ENCODE measurements at regions not wholly inside any gene's neighbourhood (a gene's known extent, or its start where the extent isn't known, plus 50 kb on each side); places are given as distances from the start of the nearest gene placed in this dataset.

GRCh38 chr5:53313145-53313544 is 167.3 kb upstream of the FST start:
- TF ChIP-seq GATA2 (IDR thresholded peaks at IDR 0.05; ENCODE audit: low read depth, low read length) (no peak), GATA3 (IDR thresholded peaks at IDR 0.05; ENCODE audit: low read depth, low read length) (no peak)

All from SH-SY5Y (cell line).